ENCODE measurements at regions not wholly inside any gene's neighbourhood (a gene's known extent, or its start where the extent isn't known, plus 50 kb on each side); places are given as distances from the start of the nearest gene placed in this dataset.

GRCh38 chr10:120386896-120387295 lies 70.1 kb upstream of the PLPP4 start:
- no peak for DNase-seq

- DNase-seq = no peak
Measured at GRCh38 chr10:120387326-120387725, 69.7 kb upstream of the PLPP4 start.

- no peak for DNase-seq
Measured at GRCh38 chr10:120392245-120392644, 64.8 kb upstream of the PLPP4 start.

GRCh38 chr10:120392671-120393079 lies 64.4 kb upstream of the PLPP4 start:
- DNase-seq = no peak

- DNase-seq = no peak
Measured at GRCh38 chr10:120394446-120394845, 62.6 kb upstream of the PLPP4 start.

GRCh38 chr10:120396228-120396627 lies 60.8 kb upstream of the PLPP4 start:
- DNase-seq = no peak

- no peak for DNase-seq
Measured at GRCh38 chr10:120398180-120398579, 58.8 kb upstream of the PLPP4 start.

- no peak for DNase-seq
Measured at GRCh38 chr10:120400601-120401000, 56.4 kb upstream of the PLPP4 start.

- DNase-seq = no peak
Measured at GRCh38 chr10:120402147-120402766, 54.8 kb upstream of the PLPP4 start.

GRCh38 chr10:120403109-120403508 lies 53.9 kb upstream of the PLPP4 start:
- no peak for DNase-seq

- DNase-seq = no peak
Measured at GRCh38 chr10:120406376-120406775, 50.7 kb upstream of the PLPP4 start.

Measured in left hindlimb (tissue), 1 donor.